Osteocyte (in vitro differentiated cells): ENCODE measurements at regions not wholly inside any gene's neighbourhood (a gene's known extent, or its start where the extent isn't known, plus 50 kb on each side); places are given as distances from the start of the nearest gene placed in this dataset.

Experiments
- DNase-seq: peaks from one replicate; pipeline ENCODE4 v3.0.0; 2021; ENCODE audit warnings: mixed read lengths; ENCODE audit not compliant: unreplicated experiment; ENCODE audit errors: extremely low spot score
- H3K27ac Mint-ChIP-seq: one replicate; pipeline ENCODE4 v1.8.0; 2021; ENCODE audit warnings: mild to moderate bottlenecking, mixed read lengths; ENCODE audit not compliant: unreplicated experiment
- H3K27me3 Mint-ChIP-seq: one replicate; pipeline ENCODE4 v1.8.0; 2021; ENCODE audit warnings: mixed read lengths; ENCODE audit not compliant: unreplicated experiment
- H3K36me3 Mint-ChIP-seq: one replicate; pipeline ENCODE4 v1.8.0; 2021; ENCODE audit warnings: mixed read lengths; ENCODE audit not compliant: unreplicated experiment
- H3K4me1 Mint-ChIP-seq: one replicate; pipeline ENCODE4 v1.8.0; 2021; ENCODE audit warnings: mixed read lengths; ENCODE audit not compliant: unreplicated experiment
- H3K4me3 Mint-ChIP-seq: one replicate; pipeline ENCODE4 v1.8.0; 2021; ENCODE audit warnings: mild to moderate bottlenecking, moderate library complexity, mixed read lengths; ENCODE audit not compliant: unreplicated experiment
- H3K9me3 Mint-ChIP-seq: one replicate; pipeline ENCODE4 v1.8.0; 2021; ENCODE audit warnings: mixed read lengths; ENCODE audit not compliant: unreplicated experiment
- CTCF ChIP-seq: fragments of 200-600 bp; sonication (generic); IDR thresholded peaks from 2 replicates; pipeline ENCODE4 v1.5.0; 2021; ENCODE audit warnings: antibody characterized with exemption, mild to moderate bottlenecking, moderate library complexity

- Mint-ChIP-seq H3K27ac (no peak overlapping the region), H3K4me3 (no peak overlapping the region), H3K9me3 (peaks cover 13% of the 10 kb centered on the region), H3K4me1 (no peaks in the 10 kb centered on the region), H3K27me3 (no peaks in the 10 kb centered on the region), H3K36me3 (no peaks in the 10 kb centered on the region)
- DNase-seq = peak; percentile 77
- TF ChIP-seq CTCF = no peak
These were observed 192.5 kb downstream of the NDUFA10 start for GRCh38 chr2:239832490-239833268.

GRCh38 chr2:239831861-239832489 lies 193.2 kb downstream of the NDUFA10 start:
- Mint-ChIP-seq H3K4me1 (no peaks in the 10 kb centered on the region), H3K36me3 (no peaks in the 10 kb centered on the region), H3K9me3 (peaks cover 13% of the 10 kb centered on the region), H3K27ac (no peak overlapping the region), H3K4me3 (no peak overlapping the region), H3K27me3 (no peaks in the 10 kb centered on the region)
- no peak for TF ChIP-seq CTCF
- DNase-seq = peak; percentile 64

- no peaks in the 10 kb centered on the region for H3K4me1 Mint-ChIP-seq
- no peaks in the 10 kb centered on the region for H3K27me3 Mint-ChIP-seq
- no peaks in the 10 kb centered on the region for H3K36me3 Mint-ChIP-seq
- peaks cover 18% of the 10 kb centered on the region for H3K9me3 Mint-ChIP-seq
- peak; percentile 81 for DNase-seq
- no peak overlapping the region for H3K4me3 Mint-ChIP-seq
- no peak overlapping the region for H3K27ac Mint-ChIP-seq
- TF ChIP-seq CTCF = no peak
These were observed 194.0 kb downstream of the NDUFA10 start for GRCh38 chr2:239831001-239831731.

- H3K36me3 Mint-ChIP-seq = no peaks in the 10 kb centered on the region
- H3K27me3 Mint-ChIP-seq = no peaks in the 10 kb centered on the region
- no peak for TF ChIP-seq CTCF
- no peak overlapping the region for H3K4me3 Mint-ChIP-seq
- H3K27ac Mint-ChIP-seq = no peak overlapping the region
- peak; percentile 76 for DNase-seq
- H3K4me1 Mint-ChIP-seq = no peaks in the 10 kb centered on the region
- peaks cover 14% of the 10 kb centered on the region for H3K9me3 Mint-ChIP-seq
These were observed 194.8 kb downstream of the NDUFA10 start for GRCh38 chr2:239830121-239831000.
